A549 (cell line): ENCODE measurements at regions not wholly inside any gene's neighbourhood (a gene's known extent, or its start where the extent isn't known, plus 50 kb on each side); places are given as distances from the start of the nearest gene placed in this dataset.

Experiments
- ATAC-seq, 2 experiments: fragments of 200-7000 bp in 1 of 2; fragments of >200 bp in 1 of 2; cut with Nextera tagmentation in 1 of 2; cut with Tn5 transposase in 1 of 2; 3 replicates each; pipeline versions ENCODE4 v1.8.0 to v1.9.1; 2018 to 2020; ENCODE audit warnings: mild to moderate bottlenecking in 1 of 2, moderate library complexity in 1 of 2
- CTCF ChIA-PET: fragments of 300-600 bp; sonication (Branson Sonifier 250); formaldehyde crosslinking; extraction: SDS; loops from one replicate; lab custom pipeline; 2021; ENCODE audit warnings: antibody characterized with exemption, inconsistent platforms; lab: Yijun Ruan, JAX
- POLR2A ChIA-PET: fragments of 350-600 bp; formaldehyde crosslinking; extraction: SDS; loops from one replicate; lab custom pipeline; 2021; ENCODE audit warnings: antibody characterized with exemption, inconsistent platforms; lab: Yijun Ruan, JAX
- DNase-seq, 2 experiments: peaks; one replicate each; pipeline versions ENCODE4 v3.0.0 to v3.0.0-alpha.2; 2011 to 2016; ENCODE audit warnings: low read depth in 1 of 2, low spot score in 1 of 2
- FAIRE-seq: peaks from 2 replicates; lab custom pipeline; 2011; peaks lifted over from hg19 to GRCh38; lab: Jason Lieb, UNC
- H3K27ac ChIP-seq, 2 experiments: fragments of >200 bp; sonication (Bioruptor Twin); formaldehyde crosslinking; 3 replicates each; pipeline ENCODE4 v1.5.1; 2016 to 2017
- H3K4me1 ChIP-seq: fragments of >200 bp; sonication (Bioruptor Twin); formaldehyde crosslinking; 3 replicates; pipeline ENCODE4 v1.6.1; 2016
- H3K4me2 ChIP-seq: fragments of >200 bp; sonication (Bioruptor Twin); formaldehyde crosslinking; 3 replicates; pipeline ENCODE4 v1.6.1; 2016
- H3K4me3 ChIP-seq: fragments of >200 bp; sonication (Bioruptor Twin); formaldehyde crosslinking; 3 replicates; pipeline ENCODE4 v1.5.1; 2016
- H3K9me3 ChIP-seq: fragments of >200 bp; sonication (Bioruptor Twin); formaldehyde crosslinking; 3 replicates; pipeline ENCODE4 v1.6.1; 2016
- BCL3 ChIP-seq: fragments of >200 bp; sonication (Bioruptor Twin); formaldehyde crosslinking; IDR thresholded peaks from 3 replicates; pipeline ENCODE4 v1.6.1; 2016
- CHD2 ChIP-seq: fragments of 150-350 bp; IDR thresholded peaks from 2 replicates; pipeline ENCODE4 v1.6.1; 2014; ENCODE audit warnings: low read length; ENCODE audit not compliant: partially characterized antibody
- EHF ChIP-seq: fragments of 250-450 bp; sonication (Bioruptor Pico); IDR thresholded peaks from 2 replicates; pipeline ENCODE4 v1.5.0; 2020; ENCODE audit warnings: mild to moderate bottlenecking
- EP300 ChIP-seq, 2 experiments: fragments of >200 bp; sonication (Bioruptor Twin); formaldehyde crosslinking; IDR thresholded peaks; 2 replicates in 1 of 2; 3 replicates in 1 of 2; pipeline ENCODE4 v1.6.1; 2016 to 2017
- ESRRA ChIP-seq: fragments of 150-350 bp; IDR thresholded peaks from 2 replicates; pipeline ENCODE4 v1.6.1; 2014; ENCODE audit warnings: mild to moderate bottlenecking, low read length, borderline replicate concordance
- FOSL2 ChIP-seq, 2 experiments: fragments of 450-650 bp in 1 of 2; fragments of >200 bp in 1 of 2; sonication (Bioruptor Twin) in 1 of 2; formaldehyde crosslinking; IDR thresholded peaks; 2 replicates each; pipeline versions ENCODE4 v1.5.0 to v1.6.1; 2016 to 2020; ENCODE audit warnings: mild to moderate bottlenecking in 1 of 2, moderate library complexity in 1 of 2
- GATA3 ChIP-seq: IDR thresholded peaks from 2 replicates; pipeline ENCODE4 v1.6.1; 2012; ENCODE audit warnings: borderline replicate concordance
- HES2 ChIP-seq: fragments of >200 bp; sonication (Bioruptor Twin); formaldehyde crosslinking; IDR thresholded peaks from 2 replicates; pipeline ENCODE4 v1.6.1; 2016
- HOXB13 ChIP-seq: fragments of 250-450 bp; sonication (Bioruptor Pico); IDR thresholded peaks from 2 replicates; pipeline ENCODE4 v1.5.0; 2020; ENCODE audit warnings: low read depth, mild to moderate bottlenecking, moderate library complexity
- HOXB5 ChIP-seq: fragments of 250-450 bp; sonication (Bioruptor Pico); IDR thresholded peaks from 2 replicates; pipeline ENCODE4 v1.5.0; 2020; ENCODE audit warnings: mild to moderate bottlenecking, moderate library complexity
- JUN ChIP-seq, 2 experiments: fragments of >200 bp; sonication (Bioruptor Twin); formaldehyde crosslinking; IDR thresholded peaks; 2 replicates in 1 of 2; 3 replicates in 1 of 2; pipeline ENCODE4 v1.6.1; 2016 to 2017
- JUNB ChIP-seq: fragments of >200 bp; sonication (Bioruptor Twin); formaldehyde crosslinking; IDR thresholded peaks from 2 replicates; pipeline ENCODE4 v1.6.1; 2016
- MAFK ChIP-seq: fragments of 450-650 bp; IDR thresholded peaks from 2 replicates; pipeline ENCODE4 v1.6.1; 2014; ENCODE audit not compliant: partially characterized antibody
- MAX ChIP-seq: IDR thresholded peaks from 2 replicates; pipeline ENCODE4 v1.6.1; 2012
- PBX3 ChIP-seq: IDR thresholded peaks from 2 replicates; pipeline ENCODE4 v1.6.1; 2012
- PHF8 ChIP-seq: fragments of 200-600 bp; sonication (generic); IDR thresholded peaks from 2 replicates; pipeline ENCODE4 v1.6.1; 2016; ENCODE audit warnings: low read depth, mild to moderate bottlenecking, antibody characterized with exemption, moderate library complexity, borderline replicate concordance
- POLR2A ChIP-seq: IDR thresholded peaks from 2 replicates; pipeline ENCODE4 v1.6.1; 2012; ENCODE audit warnings: mild to moderate bottlenecking, low read length
- RARB ChIP-seq: fragments of 250-450 bp; sonication (Bioruptor Pico); IDR thresholded peaks from 2 replicates; pipeline ENCODE4 v1.8.0; 2021; ENCODE audit warnings: mild to moderate bottlenecking, moderate library complexity
- RCOR1 ChIP-seq: fragments of 150-350 bp; IDR thresholded peaks from 2 replicates; pipeline ENCODE4 v1.6.1; 2014; ENCODE audit warnings: antibody characterized with exemption, low read length, low read depth
- TFCP2L1 ChIP-seq: fragments of 250-450 bp; sonication (Bioruptor Pico); IDR thresholded peaks from 2 replicates; pipeline ENCODE4 v1.5.0; 2021; ENCODE audit warnings: mild to moderate bottlenecking
- ZC3H11A ChIP-seq: fragments of 450-650 bp; IDR thresholded peaks from 2 replicates; pipeline ENCODE4 v1.6.1; 2014; ENCODE audit warnings: antibody characterized with exemption, mild to moderate bottlenecking
- ZFP36 ChIP-seq: fragments of 450-650 bp; IDR thresholded peaks from 2 replicates; pipeline ENCODE4 v1.6.1; 2014; ENCODE audit warnings: borderline replicate concordance; ENCODE audit not compliant: partially characterized antibody
- WGBS: methylation state at CpG from one replicate; pipeline ENCODE4 v1.1.6; 2017; ENCODE audit errors: missing lambda C conversion rate; 5-methylcytosine and 5-hydroxymethylcytosine counted together

- no peak for FAIRE-seq
- no peak for TF ChIP-seq HOXB5 (CRISPR knock-in tag)
- no peak for TF ChIP-seq ESRRA
- no peak for TF ChIP-seq PBX3
- TF ChIP-seq RCOR1, result no peak
- TF ChIP-seq CHD2, result no peak
- no peak for TF ChIP-seq TFCP2L1 (CRISPR knock-in tag)
- no peak for TF ChIP-seq BCL3
- peak; percentile 46 for TF ChIP-seq MAX
- TF ChIP-seq EHF (CRISPR knock-in tag), result no peak
- no peak for TF ChIP-seq HES2
- TF ChIP-seq FOSL2 (IDR thresholded peaks at IDR 0.05), result no peak
- no peak for TF ChIP-seq FOSL2 (CRISPR knock-in tag; IDR thresholded peaks at IDR 0.05)
- TF ChIP-seq ZC3H11A, result no peak
- TF ChIP-seq POLR2A, result no peak
- TF ChIP-seq ZFP36, result no peak
- TF ChIP-seq JUN (IDR thresholded peaks at IDR 0.05), result peak in 1 of 2 experiments; percentile 62; a peak in 2 of 5 replicates
- no peak for TF ChIP-seq RARB (CRISPR knock-in tag)
- TF ChIP-seq HOXB13 (CRISPR knock-in tag), result no peak
- TF ChIP-seq JUNB, result 0 out of 2 replicates have a peak, but pooled peaks have one; percentile 8
- peak in 1 of 2 experiments; percentile 56; a peak in 2 of 5 replicates for TF ChIP-seq EP300 (IDR thresholded peaks at IDR 0.05)
- no peak for TF ChIP-seq PHF8
- peak; percentile 51 for TF ChIP-seq MAFK
- peak; percentile 80; the same call in 1 of the 2 replicates for TF ChIP-seq GATA3
Measured at GRCh38 chr6:71406865-71407860, 118.6 kb downstream of the OGFRL1 start.

More at GRCh38 chr6:71406865-71407860, 118.6 kb downstream of the OGFRL1 start:
- DNase-seq (peak in 1 of 2 experiments; percentile 80), ATAC-seq (peak; percentile 62 to 77; a peak in 5 of 6 replicates)
- Histone ChIP-seq H3K4me3 (peak overlapping the region; percentile 12; the same call in 2 of the 3 replicates), H3K4me2 (peak overlapping the region; percentile 96), H3K4me1 (peaks cover 65% of the 10 kb centered on the region), H3K27ac (peak overlapping the region; percentile 86 to 98), H3K9me3 (no peaks in the 10 kb centered on the region)
- WGBS, result 17% methylated on average over 5 of the region's 5 CpGs
- ChIA-PET POLR2A (interaction anchor here (1.2 kb wide), 1 partner anchor 11 kb away, joined by 3 read pairs; no protein-coding TSS in a partner anchor), CTCF (interaction anchor here (1.0 to 2.6 kb wide), 7 partner anchors 9 to 37 kb away, joined by 3 to 10 read pairs (median 4); no protein-coding TSS in a partner anchor)
